ENCODE measurements at regions not wholly inside any gene's neighbourhood (a gene's known extent, or its start where the extent isn't known, plus 50 kb on each side); places are given as distances from the start of the nearest gene placed in this dataset.
A peak's percentile ranks its signal among the peaks of the same experiment; 100 is the strongest.

GRCh38 chr5:119928974-119929373 lies 299.6 kb downstream of the FAM170A start:
- no peak for TF ChIP-seq CTCF (IDR thresholded peaks at IDR 0.05)
- no peak overlapping the region for H3K9ac ChIP-seq
- no peaks in the 10 kb centered on the region for H3K79me2 ChIP-seq
- H3K4me2 ChIP-seq (ENCODE audit: low read length), result no peak overlapping the region
- H3K27ac ChIP-seq, result no peak overlapping the region
- no peaks in the 10 kb centered on the region for H3K36me3 ChIP-seq (ENCODE audit: control insufficient read depth, insufficient read depth, low read length)
- no peak overlapping the region for H2AFZ ChIP-seq
- H3K27me3 ChIP-seq (ENCODE audit: control insufficient read depth, insufficient read depth, low read length), result no peaks in the 10 kb centered on the region
- no peaks in the 10 kb centered on the region for H3K9me3 ChIP-seq (ENCODE audit: control insufficient read depth, low read length)
- H3K4me3 ChIP-seq (ENCODE audit: low read depth, low read length), result no peak overlapping the region
- no peaks in the 10 kb centered on the region for H3K4me1 ChIP-seq

GRCh38 chr5:119930490-119930889 lies 301.1 kb downstream of the FAM170A start:
- no peak overlapping the region for H2AFZ ChIP-seq
- H3K4me3 ChIP-seq (ENCODE audit: low read depth, low read length), result no peak overlapping the region
- no peak overlapping the region for H3K4me2 ChIP-seq (ENCODE audit: low read length)
- no peak for TF ChIP-seq CTCF (IDR thresholded peaks at IDR 0.05)
- H3K36me3 ChIP-seq (ENCODE audit: control insufficient read depth, insufficient read depth, low read length), result no peaks in the 10 kb centered on the region
- no peaks in the 10 kb centered on the region for H3K9me3 ChIP-seq (ENCODE audit: control insufficient read depth, low read length)
- no peaks in the 10 kb centered on the region for H3K4me1 ChIP-seq
- no peaks in the 10 kb centered on the region for H3K79me2 ChIP-seq
- H3K27ac ChIP-seq, result no peak overlapping the region
- no peak overlapping the region for H3K9ac ChIP-seq
- H3K27me3 ChIP-seq (ENCODE audit: control insufficient read depth, insufficient read depth, low read length), result no peaks in the 10 kb centered on the region

GRCh38 chr5:119943148-119943547 lies 313.8 kb downstream of the FAM170A start:
- H3K4me2 ChIP-seq (ENCODE audit: low read length), result no peak overlapping the region
- H3K9me3 ChIP-seq (ENCODE audit: control insufficient read depth, low read length), result no peaks in the 10 kb centered on the region
- H3K27me3 ChIP-seq (ENCODE audit: control insufficient read depth, insufficient read depth, low read length), result no peaks in the 10 kb centered on the region
- no peak overlapping the region for H3K27ac ChIP-seq
- H2AFZ ChIP-seq, result no peak overlapping the region
- H3K4me1 ChIP-seq, result no peaks in the 10 kb centered on the region
- H3K79me2 ChIP-seq, result no peaks in the 10 kb centered on the region
- no peak overlapping the region for H3K9ac ChIP-seq
- peak; percentile 25 for TF ChIP-seq CTCF (IDR thresholded peaks at IDR 0.05)
- no peaks in the 10 kb centered on the region for H3K36me3 ChIP-seq (ENCODE audit: control insufficient read depth, insufficient read depth, low read length)
- H3K4me3 ChIP-seq (ENCODE audit: low read depth, low read length), result no peak overlapping the region

- Histone ChIP-seq H3K36me3 (ENCODE audit: control insufficient read depth, insufficient read depth, low read length) (no peaks in the 10 kb centered on the region), H3K4me2 (ENCODE audit: low read length) (no peak overlapping the region), H3K27ac (no peak overlapping the region), H3K4me1 (no peaks in the 10 kb centered on the region), H3K27me3 (ENCODE audit: control insufficient read depth, insufficient read depth, low read length) (no peaks in the 10 kb centered on the region), H3K4me3 (ENCODE audit: low read depth, low read length) (no peak overlapping the region), H3K9me3 (ENCODE audit: control insufficient read depth, low read length) (no peaks in the 10 kb centered on the region), H3K9ac (no peak overlapping the region), H2AFZ (no peak overlapping the region), H3K79me2 (no peaks in the 10 kb centered on the region)
- TF ChIP-seq CTCF (IDR thresholded peaks at IDR 0.05), result no peak
Measured at GRCh38 chr5:119945691-119946090, 316.3 kb downstream of the FAM170A start.

- Histone ChIP-seq H3K4me2 (ENCODE audit: low read length) (no peak overlapping the region), H3K79me2 (no peaks in the 10 kb centered on the region), H3K4me3 (ENCODE audit: low read depth, low read length) (no peak overlapping the region), H3K9me3 (ENCODE audit: control insufficient read depth, low read length) (no peaks in the 10 kb centered on the region), H3K36me3 (ENCODE audit: control insufficient read depth, insufficient read depth, low read length) (no peaks in the 10 kb centered on the region), H3K27ac (no peak overlapping the region), H3K9ac (no peak overlapping the region), H3K27me3 (ENCODE audit: control insufficient read depth, insufficient read depth, low read length) (no peaks in the 10 kb centered on the region), H2AFZ (no peak overlapping the region), H3K4me1 (no peaks in the 10 kb centered on the region)
- no peak for TF ChIP-seq CTCF (IDR thresholded peaks at IDR 0.05)
Measured at GRCh38 chr5:119948162-119948561, 318.8 kb downstream of the FAM170A start.
